ENCODE measurements at regions not wholly inside any gene's neighbourhood (a gene's known extent, or its start where the extent isn't known, plus 50 kb on each side); places are given as distances from the start of the nearest gene placed in this dataset.

- no peak for DNase-seq
- H3K9me3 Mint-ChIP-seq, result peaks cover 0 to 3% (median 0%) of the 10 kb centered on the region in 7 donors
- no peaks in the 10 kb centered on the region for H3K4me1 Mint-ChIP-seq
- peaks cover 9 to 44% (median 12%) of the 10 kb centered on the region in 3 donors for H3K27me3 Mint-ChIP-seq
- H3K4me3 Mint-ChIP-seq, result no peak overlapping the region
- ATAC-seq (ENCODE audit: low read depth in 2 of 2), result no peak
- H3K27ac Mint-ChIP-seq, result peak overlapping the region in 1 of 6 donors; percentile 12
- no peaks in the 10 kb centered on the region for H3K36me3 Mint-ChIP-seq
These were observed 102.3 kb upstream of the DRD2 start for GRCh38 chr11:113577356-113578032.

- Mint-ChIP-seq H3K36me3 (no peaks in the 10 kb centered on the region), H3K27me3 (peaks cover 15 to 49% (median 17%) of the 10 kb centered on the region in 3 donors), H3K27ac (no peak overlapping the region), H3K4me1 (no peaks in the 10 kb centered on the region), H3K9me3 (peaks cover 0 to 3% (median 0%) of the 10 kb centered on the region in 7 donors), H3K4me3 (no peak overlapping the region)
- DNase-seq (no peak), ATAC-seq (ENCODE audit: low read depth in 2 of 2) (no peak)
These were observed 99.4 kb upstream of the DRD2 start for GRCh38 chr11:113574586-113574985.

- H3K4me1 Mint-ChIP-seq, result no peaks in the 10 kb centered on the region
- no peak overlapping the region for H3K4me3 Mint-ChIP-seq
- no peaks in the 10 kb centered on the region for H3K36me3 Mint-ChIP-seq
- no peak for DNase-seq
- H3K9me3 Mint-ChIP-seq, result peaks cover 0 to 3% (median 0%) of the 10 kb centered on the region in 7 donors
- H3K27ac Mint-ChIP-seq, result peak overlapping the region in 1 of 6 donors; percentile 22
- H3K27me3 Mint-ChIP-seq, result peaks cover 15 to 49% (median 17%) of the 10 kb centered on the region in 3 donors
- ATAC-seq (ENCODE audit: low read depth in 2 of 2), result no peak
These were observed 99.0 kb upstream of the DRD2 start for GRCh38 chr11:113574171-113574570.

GRCh38 chr11:113572136-113572735 lies 97.0 kb upstream of the DRD2 start:
- no peak overlapping the region for H3K4me3 Mint-ChIP-seq

GRCh38 chr11:113571531-113571930 lies 96.3 kb upstream of the DRD2 start:
- DNase-seq (no peak), ATAC-seq (ENCODE audit: low read depth in 2 of 2) (no peak)
- H3K27ac Mint-ChIP-seq, result no peak overlapping the region
- no peaks in the 10 kb centered on the region for H3K4me1 Mint-ChIP-seq
- no peak overlapping the region for H3K4me3 Mint-ChIP-seq
- peaks cover 7 to 43% (median 25%) of the 10 kb centered on the region in 3 donors for H3K27me3 Mint-ChIP-seq
- peaks cover 0 to 3% (median 0%) of the 10 kb centered on the region in 7 donors for H3K9me3 Mint-ChIP-seq
- H3K36me3 Mint-ChIP-seq, result no peaks in the 10 kb centered on the region

More at GRCh38 chr11:113572136-113572735, 97.0 kb upstream of the DRD2 start:
- DNase-seq, result no peak
- Mint-ChIP-seq H3K36me3 (no peaks in the 10 kb centered on the region), H3K9me3 (peaks cover 0 to 3% (median 0%) of the 10 kb centered on the region in 7 donors), H3K4me1 (no peaks in the 10 kb centered on the region), H3K27me3 (peaks cover 9 to 40% (median 23%) of the 10 kb centered on the region in 3 donors), H3K27ac (no peak overlapping the region)
- ATAC-seq (ENCODE audit: low read depth in 2 of 2), result no peak

- Mint-ChIP-seq H3K36me3 (no peaks in the 10 kb centered on the region), H3K4me3 (no peak overlapping the region), H3K27me3 (peaks cover 7 to 39% (median 25%) of the 10 kb centered on the region in 3 donors), H3K9me3 (no peaks in the 10 kb centered on the region), H3K4me1 (no peaks in the 10 kb centered on the region), H3K27ac (no peak overlapping the region)
- DNase-seq, result no peak
- no peak for ATAC-seq (ENCODE audit: low read depth in 2 of 2)
These were observed 95.7 kb upstream of the DRD2 start for GRCh38 chr11:113570906-113571305.

GRCh38 chr11:113569391-113569790 lies 94.2 kb upstream of the DRD2 start:
- no peak overlapping the region for H3K4me3 Mint-ChIP-seq
- H3K27me3 Mint-ChIP-seq, result peaks cover 15 to 44% (median 25%) of the 10 kb centered on the region in 3 donors
- no peaks in the 10 kb centered on the region for H3K36me3 Mint-ChIP-seq
- no peak for ATAC-seq (ENCODE audit: low read depth in 2 of 2)
- no peak for DNase-seq
- H3K4me1 Mint-ChIP-seq, result no peaks in the 10 kb centered on the region
- H3K27ac Mint-ChIP-seq, result no peak overlapping the region
- no peaks in the 10 kb centered on the region for H3K9me3 Mint-ChIP-seq

GRCh38 chr11:113568566-113568965 lies 93.4 kb upstream of the DRD2 start:
- H3K27me3 Mint-ChIP-seq, result peaks cover 21 to 43% (median 31%) of the 10 kb centered on the region in 3 donors

GRCh38 chr11:113567867-113568544 lies 92.8 kb upstream of the DRD2 start:
- Mint-ChIP-seq H3K27me3 (peaks cover 21 to 40% (median 31%) of the 10 kb centered on the region in 3 donors), H3K4me3 (peak overlapping the region in 1 of 8 donors; percentile 29), H3K4me1 (no peaks in the 10 kb centered on the region), H3K27ac (no peak overlapping the region), H3K36me3 (no peaks in the 10 kb centered on the region), H3K9me3 (no peaks in the 10 kb centered on the region)
- DNase-seq (no peak), ATAC-seq (ENCODE audit: low read depth in 2 of 2) (no peak)

More at GRCh38 chr11:113568566-113568965, 93.4 kb upstream of the DRD2 start:
- no peak overlapping the region for H3K27ac Mint-ChIP-seq
- H3K36me3 Mint-ChIP-seq, result no peaks in the 10 kb centered on the region
- ATAC-seq (ENCODE audit: low read depth in 2 of 2), result no peak
- H3K9me3 Mint-ChIP-seq, result no peaks in the 10 kb centered on the region
- no peak for DNase-seq
- no peaks in the 10 kb centered on the region for H3K4me1 Mint-ChIP-seq
- H3K4me3 Mint-ChIP-seq, result no peak overlapping the region

GRCh38 chr11:113567097-113567496 lies 91.9 kb upstream of the DRD2 start:
- ATAC-seq (ENCODE audit: low read depth in 2 of 2), result no peak
- Mint-ChIP-seq H3K4me1 (no peaks in the 10 kb centered on the region), H3K36me3 (no peaks in the 10 kb centered on the region), H3K4me3 (no peak overlapping the region), H3K9me3 (no peaks in the 10 kb centered on the region), H3K27me3 (peaks cover 21 to 40% (median 35%) of the 10 kb centered on the region in 3 donors), H3K27ac (no peak overlapping the region)
- no peak for DNase-seq

GRCh38 chr11:113564527-113565130 lies 89.4 kb upstream of the DRD2 start:
- H3K27me3 Mint-ChIP-seq, result peaks cover 22 to 28% (median 28%) of the 10 kb centered on the region in 3 donors
- no peaks in the 10 kb centered on the region for H3K9me3 Mint-ChIP-seq
- H3K4me1 Mint-ChIP-seq, result no peaks in the 10 kb centered on the region
- ATAC-seq (ENCODE audit: low read depth in 2 of 2) (no peak), DNase-seq (no peak)
- H3K27ac Mint-ChIP-seq, result no peak overlapping the region
- no peaks in the 10 kb centered on the region for H3K36me3 Mint-ChIP-seq
- H3K4me3 Mint-ChIP-seq, result no peak overlapping the region

GRCh38 chr11:113563766-113564526 lies 88.7 kb upstream of the DRD2 start:
- ATAC-seq (ENCODE audit: low read depth in 2 of 2) (no peak), DNase-seq (no peak)
- H3K4me1 Mint-ChIP-seq, result no peaks in the 10 kb centered on the region
- H3K27ac Mint-ChIP-seq, result no peak overlapping the region
- H3K9me3 Mint-ChIP-seq, result no peaks in the 10 kb centered on the region
- H3K27me3 Mint-ChIP-seq, result peaks cover 22 to 28% (median 28%) of the 10 kb centered on the region in 3 donors
- H3K4me3 Mint-ChIP-seq, result no peak overlapping the region
- no peaks in the 10 kb centered on the region for H3K36me3 Mint-ChIP-seq

- no peak for ATAC-seq (ENCODE audit: low read depth in 2 of 2)
- no peak overlapping the region for H3K27ac Mint-ChIP-seq
- no peaks in the 10 kb centered on the region for H3K36me3 Mint-ChIP-seq
- H3K4me3 Mint-ChIP-seq, result no peak overlapping the region
- no peak for DNase-seq
- peaks cover 22 to 25% (median 25%) of the 10 kb centered on the region in 3 donors for H3K27me3 Mint-ChIP-seq
- no peaks in the 10 kb centered on the region for H3K4me1 Mint-ChIP-seq
- H3K9me3 Mint-ChIP-seq, result no peaks in the 10 kb centered on the region
These were observed 87.8 kb upstream of the DRD2 start for GRCh38 chr11:113562981-113563461.
